NCI-H345 treated with DMSO at 0.1 percent for 48 hours (cell line): ENCODE measurements at regions not wholly inside any gene's neighbourhood (a gene's known extent, or its start where the extent isn't known, plus 50 kb on each side); places are given as distances from the start of the nearest gene placed in this dataset.

ENCODE experiments used
- DNase-seq: peaks from one replicate; lab custom pipeline; 2025; ENCODE audit not compliant: unreplicated experiment; lab: John Stamatoyannopoulos, UW

DNA sequence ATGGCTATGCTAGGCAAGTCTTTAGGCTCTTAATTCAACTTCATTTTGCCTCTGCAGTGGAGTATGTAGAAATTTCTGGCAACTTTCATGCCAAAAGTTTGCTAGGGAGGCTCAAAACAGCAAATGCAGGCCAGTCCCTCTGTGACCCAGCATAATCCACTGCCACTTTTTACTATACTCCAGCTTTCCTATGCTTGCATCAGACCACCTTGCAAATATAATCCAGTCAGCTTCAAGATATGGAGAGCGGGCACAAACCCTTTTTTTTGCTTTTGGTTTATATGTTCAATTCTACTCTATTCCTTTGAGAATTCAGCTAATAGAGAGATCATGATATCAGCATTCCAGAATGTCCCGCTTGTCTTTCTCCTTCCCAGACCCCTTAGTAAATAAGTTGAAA is 192.0 kb upstream of the PABPC4L start:
- DNase-seq: no peak

DNA sequence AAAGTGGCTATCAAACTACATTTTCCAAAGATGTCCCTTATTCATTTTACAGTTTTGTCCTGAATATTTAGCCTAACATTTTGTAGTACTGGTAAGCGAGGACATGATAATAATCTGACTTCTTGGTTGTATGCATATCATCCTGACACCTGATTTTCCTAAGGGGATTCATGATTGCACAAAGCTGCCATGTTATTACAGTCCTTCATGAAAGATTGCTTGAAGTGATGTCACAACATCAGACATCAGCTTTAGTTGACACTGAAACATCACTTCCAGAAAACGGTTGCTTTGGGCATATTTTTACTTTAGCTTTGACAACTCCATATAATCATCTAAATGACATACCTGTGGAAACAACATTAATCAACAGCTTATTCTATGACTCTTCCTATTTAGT is 188.7 kb upstream of the PABPC4L start:
- DNase-seq: no peak

DNA sequence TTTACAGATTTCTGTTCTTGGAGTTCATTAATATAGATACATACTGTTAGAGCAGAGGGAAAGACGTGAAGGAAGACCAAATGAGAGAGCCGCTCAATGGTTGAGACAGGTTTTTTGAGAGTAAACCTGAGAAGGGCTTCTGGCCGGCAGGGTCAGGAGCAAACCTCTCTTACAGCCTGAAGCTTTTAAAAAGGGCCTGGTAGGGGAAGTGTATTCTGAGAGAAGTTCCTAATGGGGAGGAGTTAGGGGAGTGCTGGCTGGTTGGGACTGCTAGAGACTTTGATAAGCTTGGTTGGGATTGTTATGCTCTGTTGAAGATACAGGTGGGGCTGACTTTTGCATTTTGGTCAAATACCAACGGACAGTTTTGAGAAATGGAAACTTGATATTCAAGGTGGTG is 186.8 kb upstream of the PABPC4L start:
- no peak for DNase-seq

DNA sequence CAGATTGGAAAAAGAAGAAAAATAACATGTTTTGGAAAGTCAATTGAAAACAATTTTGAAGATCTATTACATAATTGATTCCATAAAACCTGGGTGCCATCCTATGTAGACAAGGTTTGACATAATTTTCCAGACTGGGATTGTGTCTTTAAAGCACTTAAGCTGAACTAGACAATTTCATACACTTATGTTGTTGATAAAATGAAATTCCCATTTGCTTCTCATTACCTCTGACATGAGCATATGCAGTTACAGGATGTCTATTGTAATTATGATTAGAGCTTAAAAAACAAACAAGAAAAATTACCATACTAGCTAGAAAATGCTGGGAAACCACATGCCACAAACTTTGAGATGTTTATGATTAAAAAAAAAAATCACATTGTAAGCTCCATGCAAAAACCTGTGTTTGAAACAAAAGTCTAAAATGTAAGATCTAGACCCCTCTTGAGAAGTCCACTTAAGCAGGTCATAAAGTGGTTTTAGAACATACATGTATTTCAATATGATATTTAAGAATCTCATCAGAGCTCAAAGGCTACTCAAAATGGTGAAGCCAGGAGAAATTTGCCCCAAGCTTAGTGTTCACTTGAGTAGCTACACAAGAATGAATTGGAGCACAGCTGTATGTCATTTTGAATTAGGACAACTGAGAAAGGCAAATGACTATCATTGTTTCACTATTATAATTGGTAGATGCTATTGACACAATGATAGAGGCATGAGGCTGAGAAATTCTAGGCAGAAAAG is 181.1 kb upstream of the PABPC4L start:
- no peak for DNase-seq

DNA sequence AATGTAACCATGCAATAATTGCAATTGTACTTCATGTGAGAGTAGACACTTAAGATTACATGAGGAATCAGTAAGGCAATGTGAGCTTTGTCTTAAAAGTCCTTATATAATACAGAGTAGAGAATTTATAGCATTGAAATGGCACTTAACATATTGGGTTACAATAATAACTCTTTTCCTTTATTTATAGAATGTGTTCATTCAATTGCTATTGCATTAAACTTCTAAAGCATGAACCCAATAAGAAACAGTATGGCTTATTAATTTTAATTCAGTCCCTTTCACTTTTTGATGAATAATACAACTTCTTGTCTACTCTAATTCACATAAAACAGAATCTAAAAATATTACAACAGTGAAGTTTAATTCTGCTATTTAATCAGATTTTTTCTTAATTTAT is 174.2 kb upstream of the PABPC4L start:
- no peak for DNase-seq

DNA sequence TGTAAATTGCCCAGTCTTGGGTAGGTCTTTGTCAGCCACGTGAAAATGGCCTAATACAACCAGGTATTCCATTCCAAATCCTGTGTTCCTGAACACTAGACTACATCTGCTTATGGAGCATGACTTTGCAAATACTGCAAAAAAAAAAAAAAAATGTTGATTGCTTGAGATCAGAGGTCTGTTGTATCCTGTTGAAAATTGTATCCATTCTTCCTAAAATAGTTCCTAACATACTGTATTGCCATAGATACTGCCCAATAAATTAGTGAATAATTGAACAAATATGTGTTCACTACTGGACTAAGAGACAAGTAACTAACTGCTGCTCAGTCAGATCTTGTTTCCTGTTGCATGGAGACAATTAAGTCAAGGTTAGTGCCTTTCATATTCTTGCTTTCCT is 164.3 kb upstream of the PABPC4L start:
- no peak for DNase-seq

DNA sequence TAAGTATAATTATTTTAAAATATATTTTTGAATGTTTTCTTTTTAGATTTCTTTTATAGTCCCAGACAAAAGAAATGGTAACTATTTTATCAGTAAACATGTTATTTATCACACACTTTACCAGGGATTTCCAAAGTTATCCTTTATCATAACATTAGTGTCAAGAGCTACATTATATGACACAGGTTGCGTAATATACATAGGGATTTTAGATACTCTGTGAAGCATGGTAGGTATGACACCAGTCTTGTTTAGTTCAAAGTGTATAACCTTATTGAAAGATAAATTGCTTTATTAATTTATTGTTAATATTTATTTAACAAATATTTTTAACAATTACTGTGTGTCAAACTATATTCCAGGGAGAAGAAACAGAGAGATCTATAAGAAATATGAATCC is 163.3 kb upstream of the PABPC4L start:
- DNase-seq: no peak

DNA sequence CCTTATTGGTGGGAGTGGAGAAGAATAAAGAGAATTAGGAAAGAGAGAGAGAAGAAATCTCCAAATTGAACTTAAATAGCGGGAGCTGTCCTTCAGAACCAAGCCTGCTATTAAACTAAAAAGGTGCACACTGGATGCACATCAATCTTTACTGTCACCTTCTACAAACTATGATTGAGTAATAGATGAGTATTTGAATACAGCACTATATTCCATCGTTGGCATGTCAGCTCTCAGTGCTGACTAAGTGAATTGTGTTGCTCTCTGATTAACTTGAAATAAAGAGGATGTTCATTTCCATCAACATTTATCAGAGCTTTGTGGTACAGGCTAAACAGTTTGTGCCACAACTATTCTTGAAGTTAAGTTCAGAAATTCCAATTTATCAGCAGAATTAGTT is 143.7 kb upstream of the PABPC4L start:
- DNase-seq: no peak

DNA sequence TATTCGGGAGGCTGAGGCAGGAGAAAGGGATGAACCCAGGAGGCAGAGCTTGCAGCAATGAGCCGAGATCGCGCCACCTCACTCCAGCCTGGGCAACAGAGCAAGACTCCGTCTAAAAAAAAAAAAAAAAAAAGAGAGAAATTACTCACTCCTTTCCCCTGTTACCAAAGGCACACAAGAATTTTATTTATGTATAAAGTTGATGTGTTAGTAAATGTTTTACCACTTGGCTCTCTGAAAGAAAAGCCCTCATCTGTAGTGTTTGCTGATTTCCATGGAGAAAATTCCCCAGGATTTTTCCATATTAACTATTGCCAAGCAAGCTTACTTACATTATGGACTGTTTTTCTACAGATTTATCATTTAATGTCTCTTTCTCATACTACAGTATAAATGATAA is 142.1 kb upstream of the PABPC4L start:
- DNase-seq: no peak

DNA sequence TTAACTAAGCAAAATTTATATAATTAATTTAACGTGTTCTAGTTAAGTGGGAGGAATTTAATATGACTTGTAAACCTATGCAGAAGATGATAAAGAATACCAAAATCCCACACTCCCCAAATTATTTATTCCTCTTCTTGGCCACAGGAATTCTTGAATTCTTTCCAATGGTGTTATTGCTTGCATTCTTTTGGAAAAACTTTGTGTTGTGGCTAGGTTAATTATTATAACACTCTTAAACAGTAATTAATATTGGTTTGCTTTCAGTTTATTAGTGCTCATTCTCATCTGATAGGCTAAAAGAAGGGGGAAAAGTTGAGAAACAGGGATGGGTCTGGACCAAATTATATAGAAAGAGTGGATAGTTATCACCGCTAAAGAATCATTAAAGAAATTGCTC is 141.5 kb upstream of the PABPC4L start:
- no peak for DNase-seq

DNA sequence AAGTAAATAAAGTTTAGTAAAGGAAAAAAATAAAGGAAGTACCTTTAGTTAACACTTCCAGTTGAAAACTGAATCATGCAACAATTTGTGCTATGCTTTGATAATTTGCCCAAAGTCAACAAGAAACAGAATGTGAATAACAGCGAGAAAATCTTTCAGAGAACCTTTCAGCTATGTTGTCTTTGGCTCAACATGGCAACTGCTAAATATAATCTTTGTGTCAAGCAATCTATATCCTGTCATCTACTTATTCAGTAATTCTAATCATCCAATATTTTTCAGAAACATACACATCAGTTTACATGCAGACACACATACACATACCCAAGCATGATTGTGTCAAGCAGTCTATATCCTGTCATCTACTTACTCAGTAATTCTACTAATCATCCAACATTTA is 136.0 kb upstream of the PABPC4L start:
- DNase-seq: no peak

DNA sequence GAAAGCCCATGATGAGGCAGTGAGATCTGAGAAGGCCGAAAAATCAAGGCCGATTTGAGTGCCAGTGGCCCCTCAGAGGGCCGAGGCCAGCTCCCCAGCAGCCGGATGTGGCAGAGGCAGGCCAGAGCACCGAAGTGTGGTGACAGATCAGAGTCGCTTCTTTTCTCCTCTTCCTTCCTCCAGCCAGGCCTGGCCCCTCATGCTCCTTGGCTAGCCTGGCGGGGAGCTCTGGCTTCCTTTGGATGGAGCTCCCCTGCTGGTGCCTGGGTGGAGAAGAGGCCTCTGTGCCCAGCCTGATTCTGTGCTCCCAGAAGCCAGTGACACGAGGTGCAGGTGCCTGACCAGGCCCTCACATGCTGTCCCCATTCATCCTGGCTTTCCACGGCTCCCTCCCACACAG is 127.2 kb upstream of the PABPC4L start:
- DNase-seq: no peak

DNA sequence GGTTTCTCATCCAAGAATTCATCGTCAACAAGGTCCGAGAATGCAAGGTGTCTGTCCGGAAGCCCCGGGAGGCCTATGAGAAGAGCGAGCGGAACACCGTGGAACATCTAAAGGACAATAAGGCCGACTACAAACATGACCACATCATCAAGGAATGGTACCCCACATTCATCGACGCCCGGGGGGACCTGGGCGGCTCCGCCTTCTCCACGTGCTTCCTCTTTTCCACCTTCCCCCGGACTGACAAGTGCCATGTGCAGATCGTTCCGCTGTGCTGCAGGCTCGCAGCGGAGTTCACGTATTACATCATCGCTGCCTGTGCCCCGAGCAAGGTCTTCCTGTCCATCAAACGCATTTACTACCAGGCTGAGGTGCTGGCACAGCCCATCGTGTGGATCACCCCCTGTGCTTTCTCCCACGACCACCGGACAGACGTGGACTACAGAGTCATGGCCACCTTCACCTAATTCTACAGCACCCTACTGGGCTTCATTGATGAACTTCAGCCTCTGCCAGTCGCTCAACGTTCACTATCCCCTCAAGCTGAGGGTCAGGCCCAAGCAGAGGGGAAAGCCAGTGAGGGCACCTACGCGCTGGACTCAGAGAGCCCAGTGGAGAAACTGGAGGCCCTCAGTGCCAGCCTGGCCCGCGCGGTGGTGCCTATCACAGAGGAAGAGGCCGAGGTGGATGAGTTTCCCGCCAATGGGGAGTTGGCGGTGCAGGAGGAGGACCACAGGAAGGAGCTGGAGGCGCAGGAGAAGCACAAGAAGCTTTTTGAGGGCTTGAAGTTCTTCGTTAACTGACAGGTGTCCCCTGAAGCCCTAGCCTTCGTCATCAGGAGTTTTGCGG is 125.9 kb upstream of the PABPC4L start:
- no peak for DNase-seq

DNA sequence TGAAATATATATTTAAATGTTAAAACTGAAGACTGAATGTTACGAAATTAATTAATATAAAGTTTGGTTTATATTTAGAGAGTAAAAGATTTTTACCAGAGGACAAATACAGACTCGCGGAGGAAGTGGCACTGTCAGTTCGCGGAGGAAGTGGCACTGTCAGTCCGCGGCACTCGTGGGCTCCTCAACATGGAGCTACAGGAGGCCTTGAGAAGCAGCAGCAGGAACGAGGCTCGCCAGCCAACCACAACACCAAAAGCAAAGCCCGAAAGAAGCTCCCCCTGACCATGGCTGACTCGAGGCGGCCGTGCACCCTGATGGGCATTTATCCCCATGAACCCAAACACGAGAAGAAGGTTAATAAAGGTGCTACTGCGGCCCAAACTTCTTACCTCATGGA is 125.3 kb upstream of the PABPC4L start:
- no peak for DNase-seq

DNA sequence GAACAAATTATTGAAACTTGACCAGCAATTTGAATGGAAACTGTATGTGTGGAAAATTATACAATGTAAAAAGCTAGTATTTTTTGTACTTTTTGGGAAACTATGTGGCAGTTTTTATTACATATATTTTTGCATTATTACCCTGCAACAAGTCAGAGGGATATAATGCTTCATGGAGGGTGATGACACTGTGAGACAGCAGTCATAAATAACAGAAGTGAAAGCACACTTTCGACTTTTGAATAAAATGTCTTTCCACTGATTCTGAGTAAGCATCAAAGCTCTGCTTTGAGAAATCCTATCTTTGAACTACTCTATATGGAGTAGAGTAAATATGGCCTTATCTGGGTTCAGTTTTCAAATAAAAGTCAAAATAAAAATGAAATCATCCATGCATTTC is 122.6 kb upstream of the PABPC4L start:
- no peak for DNase-seq

DNA sequence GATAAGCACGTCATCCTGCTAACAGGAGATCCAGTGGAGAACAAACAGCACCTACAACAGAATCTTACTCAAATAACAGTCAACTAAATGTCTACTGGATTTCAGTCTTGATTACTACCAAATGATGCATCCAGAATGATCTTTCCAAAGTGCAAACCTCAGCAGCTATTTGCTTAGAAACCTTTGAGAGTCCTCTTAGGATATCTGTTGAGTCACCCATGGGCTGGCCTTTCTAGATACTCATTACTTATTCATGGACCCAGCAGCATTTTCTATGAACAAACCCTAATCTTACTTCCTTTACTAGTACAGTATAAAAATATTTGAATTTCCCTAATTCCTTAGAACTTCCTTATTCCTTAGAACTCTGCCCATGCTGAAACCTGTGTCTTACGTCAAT is 118.5 kb upstream of the PABPC4L start:
- no peak for DNase-seq

DNA sequence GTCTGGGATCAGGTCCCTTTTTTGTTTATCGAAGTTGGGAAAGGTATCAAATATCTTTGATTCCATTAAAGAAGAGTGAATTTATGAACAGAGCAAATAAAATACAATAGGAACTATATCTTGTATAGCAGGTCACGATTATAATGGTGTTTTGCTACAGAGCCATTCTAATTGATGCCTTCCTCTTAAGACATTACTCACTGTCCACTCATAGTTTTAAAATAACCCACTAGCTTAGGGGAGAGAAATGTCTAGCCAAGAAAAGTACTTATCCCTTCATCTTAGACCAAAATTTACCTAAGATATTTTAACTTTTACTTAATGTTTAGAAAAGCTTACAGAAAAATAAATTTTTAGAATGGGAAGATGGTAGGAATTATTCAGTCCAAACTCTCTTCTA is 112.0 kb upstream of the PABPC4L start:
- no peak for DNase-seq

DNA sequence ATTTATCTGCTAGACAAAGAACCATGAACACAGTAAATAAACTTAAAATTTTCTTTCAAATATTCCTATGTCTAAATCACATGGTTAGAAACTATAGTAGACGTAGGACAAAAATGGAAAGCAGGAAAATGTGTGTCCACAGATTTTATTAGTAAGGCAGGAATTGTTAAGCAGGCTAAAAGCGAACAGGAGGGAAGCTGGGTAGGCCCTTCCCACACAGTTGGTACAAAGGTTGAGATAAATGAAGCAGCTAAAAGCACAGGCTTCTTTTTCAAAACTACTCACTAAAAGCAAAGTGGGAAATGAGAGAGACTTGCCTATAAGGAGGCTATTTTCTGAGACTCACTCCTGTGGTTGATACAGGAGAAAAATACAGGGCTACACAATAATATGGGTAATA is 108.1 kb upstream of the PABPC4L start:
- no peak for DNase-seq

DNA sequence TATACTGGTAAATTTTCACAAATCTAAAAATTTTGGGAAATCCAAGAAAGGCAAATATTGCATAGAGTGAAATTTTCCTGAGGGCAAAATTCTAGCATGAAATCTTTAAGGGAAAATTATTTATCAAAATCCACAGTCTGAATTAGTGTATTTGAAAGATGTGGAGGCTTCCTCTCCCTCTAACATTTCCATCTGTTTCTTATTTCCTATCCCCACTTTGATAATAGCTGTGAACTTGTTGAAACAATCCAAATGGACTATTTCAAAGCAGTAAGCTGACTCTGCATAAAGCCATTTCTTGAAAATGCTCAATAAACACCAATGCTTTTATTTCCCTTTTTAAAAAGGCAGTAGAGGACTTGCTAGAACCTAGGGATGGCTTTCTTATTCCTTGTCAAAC is 107.3 kb upstream of the PABPC4L start:
- no peak for DNase-seq

DNA sequence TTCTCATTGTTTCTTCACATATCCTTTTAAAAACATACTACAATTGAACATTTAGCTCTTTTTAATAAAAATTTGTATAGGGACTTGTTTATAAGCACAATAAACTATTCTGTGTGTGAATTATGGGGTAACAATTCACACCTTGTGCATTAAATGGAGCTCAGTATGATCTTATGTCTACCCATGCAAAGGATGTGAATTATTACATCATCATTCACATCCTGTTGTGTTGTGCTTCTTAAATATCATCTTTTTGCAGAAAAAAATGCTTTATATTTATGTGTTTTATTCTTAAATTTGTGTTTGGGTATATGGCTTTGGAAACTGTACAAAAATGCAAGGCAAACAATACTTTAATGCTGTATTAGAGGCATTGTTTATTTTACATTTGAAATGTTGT is 96.7 kb upstream of the PABPC4L start:
- DNase-seq: no peak

DNA sequence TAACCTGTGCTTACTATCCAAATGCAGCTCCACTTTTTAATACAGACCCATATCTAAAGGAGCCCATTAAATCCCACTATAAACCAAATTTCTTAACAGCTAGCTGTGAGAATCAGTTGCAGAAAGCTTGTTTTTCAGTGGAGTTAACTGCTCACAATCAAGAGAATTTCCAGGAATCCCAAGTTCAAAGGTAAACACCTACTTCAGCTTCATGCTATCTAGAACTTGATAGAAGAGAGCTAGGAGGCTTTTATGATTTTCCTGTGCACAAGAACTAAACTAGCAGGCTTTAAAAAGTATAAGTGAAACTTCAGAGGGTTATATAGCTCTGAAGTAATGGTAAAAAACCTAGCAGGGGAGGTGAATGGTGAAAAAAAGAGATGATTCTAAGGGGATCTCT is 96.2 kb upstream of the PABPC4L start:
- no peak for DNase-seq

DNA sequence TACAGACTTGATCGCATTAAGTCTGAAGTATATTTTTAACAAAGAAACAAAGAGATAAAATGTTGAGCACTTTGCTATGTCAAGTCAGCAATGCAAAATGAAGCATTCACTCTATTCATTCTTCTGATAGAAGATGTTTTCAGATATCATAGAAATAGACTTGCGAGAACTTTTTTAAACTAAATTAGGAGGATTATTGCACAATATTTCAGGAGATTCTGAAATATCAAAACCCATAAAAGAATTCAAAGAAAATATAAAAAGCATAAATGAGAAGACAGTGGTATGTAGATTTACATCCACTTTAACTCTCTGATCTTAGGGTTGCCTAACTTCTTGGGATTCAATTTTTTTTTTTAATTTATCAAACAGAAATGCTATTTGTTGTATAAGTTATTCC is 81.1 kb upstream of the PABPC4L start:
- no peak for DNase-seq

DNA sequence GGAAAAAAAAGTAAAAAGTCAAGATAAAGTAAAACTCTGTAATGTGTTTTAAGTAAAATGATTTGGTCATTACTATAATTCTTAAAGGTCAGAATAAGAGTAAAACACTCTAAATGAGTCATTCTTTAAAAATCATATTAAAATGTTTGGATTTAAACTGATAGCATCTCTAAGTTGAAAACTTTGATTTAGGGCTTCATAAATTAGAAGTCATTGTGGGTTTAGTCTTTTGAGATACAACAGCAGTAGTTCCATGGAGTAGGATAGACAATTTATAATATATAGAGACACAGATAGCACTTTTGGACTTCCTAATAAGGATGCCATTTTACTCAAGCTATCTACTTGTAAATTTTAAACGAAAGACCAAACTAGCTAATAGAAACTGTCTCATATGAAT is 77.1 kb upstream of the PABPC4L start:
- DNase-seq: no peak
